ENCODE measurements at regions not wholly inside any gene's neighbourhood (a gene's known extent, or its start where the extent isn't known, plus 50 kb on each side); places are given as distances from the start of the nearest gene placed in this dataset.

DNA sequence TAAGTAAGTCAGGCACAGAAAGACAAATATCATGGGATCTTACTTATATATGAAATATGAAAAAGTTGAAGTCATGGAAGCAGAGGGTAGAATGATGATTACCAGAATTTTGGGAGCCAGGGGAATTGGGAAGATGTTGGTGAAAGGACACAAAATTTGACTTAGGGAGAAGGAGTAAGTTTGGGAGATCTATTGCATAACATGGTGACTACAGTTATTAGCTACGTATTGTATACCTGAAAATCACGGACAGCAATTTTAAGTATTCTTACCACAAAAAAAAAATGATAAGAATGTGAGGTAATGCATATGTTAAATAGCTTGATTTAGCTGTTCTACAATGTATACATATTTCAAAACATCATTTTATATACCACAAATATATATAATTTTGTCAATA lies 94.2 kb upstream of the COL5A2 start:
- H3K27me3 ChIP-seq (ENCODE audit: insufficient read depth, low read length): no peaks in the 10 kb centered on the region
- no peaks in the 10 kb centered on the region for H3K9me3 ChIP-seq (ENCODE audit: low read length)
- no peaks in the 10 kb centered on the region for H3F3A ChIP-seq (ENCODE audit: insufficient read depth, low read length)

DNA sequence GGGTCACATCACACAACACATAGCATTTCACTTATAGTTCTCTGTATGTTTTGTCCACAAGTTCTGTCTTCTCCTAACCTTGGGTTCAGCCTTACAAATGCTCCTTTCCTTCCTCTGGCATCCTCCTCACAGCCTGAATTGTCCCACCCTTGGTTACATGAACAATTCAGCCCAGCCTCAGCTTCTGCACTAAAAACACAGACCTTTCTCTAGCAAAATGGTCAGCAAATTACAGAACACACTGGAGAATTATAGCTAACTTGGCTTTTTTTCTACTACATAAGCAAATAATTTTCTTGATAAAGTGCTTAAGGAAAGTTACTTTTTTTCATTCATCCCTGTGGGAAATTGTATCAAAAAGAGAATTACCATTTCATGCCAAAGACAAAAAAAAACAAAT lies 94.8 kb upstream of the COL5A2 start:
- Histone ChIP-seq H3F3A (ENCODE audit: insufficient read depth, low read length) (no peaks in the 10 kb centered on the region), H4K20me1 (ENCODE audit: insufficient read depth, low read length) (no peaks in the 10 kb centered on the region), H3K36me3 (ENCODE audit: insufficient read depth, low read length) (no peaks in the 10 kb centered on the region), H3K4me1 (ENCODE audit: insufficient read depth, low read length, severe bottlenecking) (no peaks in the 10 kb centered on the region), H3K9me3 (ENCODE audit: low read length) (no peaks in the 10 kb centered on the region), H3K4me3 (ENCODE audit: low read depth, low read length, poor library complexity, severe bottlenecking) (no peak overlapping the region), H3K27ac (ENCODE audit: low read depth, low read length, poor library complexity, severe bottlenecking) (no peak overlapping the region), H3K79me2 (ENCODE audit: insufficient read depth, low read length) (no peaks in the 10 kb centered on the region), H3K9me2 (ENCODE audit: low read depth, low read length) (no peaks in the 10 kb centered on the region), H3K9ac (ENCODE audit: low read length) (no peak overlapping the region), H2AFZ (ENCODE audit: low read length) (no peak overlapping the region), H3K27me3 (ENCODE audit: insufficient read depth, low read length) (no peaks in the 10 kb centered on the region), H3K4me2 (ENCODE audit: low read length) (no peak overlapping the region)
- no peak for TF ChIP-seq EZH2 (IDR thresholded peaks at IDR 0.05; ENCODE audit: borderline replicate concordance, low read length)
- TF ChIP-seq, protein P1, sequence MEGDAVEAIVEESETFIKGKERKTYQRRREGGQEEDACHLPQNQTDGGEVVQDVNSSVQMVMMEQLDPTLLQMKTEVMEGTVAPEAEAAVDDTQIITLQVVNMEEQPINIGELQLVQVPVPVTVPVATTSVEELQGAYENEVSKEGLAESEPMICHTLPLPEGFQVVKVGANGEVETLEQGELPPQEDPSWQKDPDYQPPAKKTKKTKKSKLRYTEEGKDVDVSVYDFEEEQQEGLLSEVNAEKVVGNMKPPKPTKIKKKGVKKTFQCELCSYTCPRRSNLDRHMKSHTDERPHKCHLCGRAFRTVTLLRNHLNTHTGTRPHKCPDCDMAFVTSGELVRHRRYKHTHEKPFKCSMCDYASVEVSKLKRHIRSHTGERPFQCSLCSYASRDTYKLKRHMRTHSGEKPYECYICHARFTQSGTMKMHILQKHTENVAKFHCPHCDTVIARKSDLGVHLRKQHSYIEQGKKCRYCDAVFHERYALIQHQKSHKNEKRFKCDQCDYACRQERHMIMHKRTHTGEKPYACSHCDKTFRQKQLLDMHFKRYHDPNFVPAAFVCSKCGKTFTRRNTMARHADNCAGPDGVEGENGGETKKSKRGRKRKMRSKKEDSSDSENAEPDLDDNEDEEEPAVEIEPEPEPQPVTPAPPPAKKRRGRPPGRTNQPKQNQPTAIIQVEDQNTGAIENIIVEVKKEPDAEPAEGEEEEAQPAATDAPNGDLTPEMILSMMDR (IDR thresholded peaks at IDR 0.05; ENCODE audit: low read length): no peak

More for the DNA sequence above, 94.2 kb upstream of the COL5A2 start:
- Histone ChIP-seq H3K27ac (ENCODE audit: low read depth, low read length, poor library complexity, severe bottlenecking) (no peak overlapping the region), H3K9me2 (ENCODE audit: low read depth, low read length) (no peaks in the 10 kb centered on the region), H2AFZ (ENCODE audit: low read length) (no peak overlapping the region), H3K36me3 (ENCODE audit: insufficient read depth, low read length) (no peaks in the 10 kb centered on the region), H3K4me1 (ENCODE audit: insufficient read depth, low read length, severe bottlenecking) (no peaks in the 10 kb centered on the region), H4K20me1 (ENCODE audit: insufficient read depth, low read length) (no peaks in the 10 kb centered on the region), H3K4me3 (ENCODE audit: low read depth, low read length, poor library complexity, severe bottlenecking) (no peak overlapping the region), H3K9ac (ENCODE audit: low read length) (no peak overlapping the region), H3K79me2 (ENCODE audit: insufficient read depth, low read length) (no peaks in the 10 kb centered on the region), H3K4me2 (ENCODE audit: low read length) (no peak overlapping the region)
- no peak for TF ChIP-seq EZH2 (IDR thresholded peaks at IDR 0.05; ENCODE audit: borderline replicate concordance, low read length)
- TF ChIP-seq, protein P1 (IDR thresholded peaks at IDR 0.05; ENCODE audit: low read length): no peak

DNA sequence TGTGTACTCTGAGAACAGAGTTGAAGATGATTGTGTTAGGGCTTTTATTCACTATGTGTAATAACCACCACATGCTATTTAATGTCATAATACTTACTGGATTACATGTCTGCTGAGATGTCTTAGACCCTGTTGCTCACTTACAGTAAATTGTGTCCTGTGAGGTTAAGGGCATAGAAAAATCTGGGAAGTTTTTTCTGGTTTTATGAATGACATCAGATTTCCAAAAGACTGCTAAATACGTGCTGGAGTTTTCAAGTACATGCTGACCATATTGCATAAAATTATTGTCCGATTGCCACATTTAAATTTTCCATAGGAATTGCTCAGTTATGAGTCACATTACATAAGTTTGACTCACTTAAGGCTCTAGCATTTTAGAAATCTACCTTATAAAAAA lies 96.7 kb upstream of the COL5A2 start:
- Histone ChIP-seq H2AFZ (ENCODE audit: low read length) (no peak overlapping the region), H3K27ac (ENCODE audit: low read depth, low read length, poor library complexity, severe bottlenecking) (no peak overlapping the region), H3K79me2 (ENCODE audit: insufficient read depth, low read length) (no peaks in the 10 kb centered on the region)

More for the DNA sequence above, 96.7 kb upstream of the COL5A2 start:
- H3K9me2 ChIP-seq (ENCODE audit: low read depth, low read length): no peaks in the 10 kb centered on the region
- H3F3A ChIP-seq (ENCODE audit: insufficient read depth, low read length): no peaks in the 10 kb centered on the region
- H3K4me2 ChIP-seq (ENCODE audit: low read length): no peak overlapping the region
- H3K9ac ChIP-seq (ENCODE audit: low read length): no peak overlapping the region
- H3K4me1 ChIP-seq (ENCODE audit: insufficient read depth, low read length, severe bottlenecking): no peaks in the 10 kb centered on the region
- no peaks in the 10 kb centered on the region for H4K20me1 ChIP-seq (ENCODE audit: insufficient read depth, low read length)
- H3K9me3 ChIP-seq (ENCODE audit: low read length): no peaks in the 10 kb centered on the region
- H3K27me3 ChIP-seq (ENCODE audit: insufficient read depth, low read length): no peaks in the 10 kb centered on the region
- no peaks in the 10 kb centered on the region for H3K36me3 ChIP-seq (ENCODE audit: insufficient read depth, low read length)
- TF ChIP-seq, protein P1 (IDR thresholded peaks at IDR 0.05; ENCODE audit: low read length): no peak
- TF ChIP-seq EZH2 (IDR thresholded peaks at IDR 0.05; ENCODE audit: borderline replicate concordance, low read length): no peak
- H3K4me3 ChIP-seq (ENCODE audit: low read depth, low read length, poor library complexity, severe bottlenecking): no peak overlapping the region
